ENCODE measurements at regions not wholly inside any gene's neighbourhood (a gene's known extent, or its start where the extent isn't known, plus 50 kb on each side); places are given as distances from the start of the nearest gene placed in this dataset.

- Mint-ChIP-seq H3K27me3 (peaks cover 0 to 23% (median 0%) of the 10 kb centered on the region in 5 donors), H3K9me3 (peaks cover 0 to 9% (median 0%) of the 10 kb centered on the region in 11 donors), H3K27ac (no peak overlapping the region), H3K4me1 (peaks cover 0 to 3% (median 0%) of the 10 kb centered on the region in 7 donors), H3K36me3 (no peaks in the 10 kb centered on the region), H3K4me3 (no peak overlapping the region)
- POLR2A ChIA-PET: no interaction called here
- no peaks in the 10 kb centered on the region for H3K4me1 ChIP-seq (ENCODE audit: control insufficient read depth in 2 of 2, insufficient read depth in 2 of 2, low read length in 2 of 2)
- H3K27me3 ChIP-seq (ENCODE audit: control insufficient read depth in 2 of 2, insufficient read depth in 2 of 2, low read length in 2 of 2): no peaks in the 10 kb centered on the region
- no peaks in the 10 kb centered on the region for H3K9me3 ChIP-seq (ENCODE audit: control insufficient read depth in 2 of 3, low read length in 3 of 3)
- ATAC-seq (no peak), DNase-seq (no peak)
- H3K36me3 ChIP-seq (ENCODE audit: control insufficient read depth in 2 of 3, insufficient read depth in 3 of 3, low read length in 3 of 3): no peaks in the 10 kb centered on the region
- intact Hi-C loops (cut with micrococcal nuclease): no loop called here
- CTCF ChIA-PET: interaction anchor here (0.7 kb wide), 1 partner anchor 190 kb away, joined by 4 read pairs; no protein-coding TSS in a partner anchor
- no peak overlapping the region for H3K4me3 ChIP-seq (ENCODE audit: low read length)
- no peak overlapping the region for H3K27ac ChIP-seq (ENCODE audit: low read depth, low read length)
These were observed 673.1 kb downstream of the DIAPH3 start for GRCh38 chr13:59490651-59491050.

DNA sequence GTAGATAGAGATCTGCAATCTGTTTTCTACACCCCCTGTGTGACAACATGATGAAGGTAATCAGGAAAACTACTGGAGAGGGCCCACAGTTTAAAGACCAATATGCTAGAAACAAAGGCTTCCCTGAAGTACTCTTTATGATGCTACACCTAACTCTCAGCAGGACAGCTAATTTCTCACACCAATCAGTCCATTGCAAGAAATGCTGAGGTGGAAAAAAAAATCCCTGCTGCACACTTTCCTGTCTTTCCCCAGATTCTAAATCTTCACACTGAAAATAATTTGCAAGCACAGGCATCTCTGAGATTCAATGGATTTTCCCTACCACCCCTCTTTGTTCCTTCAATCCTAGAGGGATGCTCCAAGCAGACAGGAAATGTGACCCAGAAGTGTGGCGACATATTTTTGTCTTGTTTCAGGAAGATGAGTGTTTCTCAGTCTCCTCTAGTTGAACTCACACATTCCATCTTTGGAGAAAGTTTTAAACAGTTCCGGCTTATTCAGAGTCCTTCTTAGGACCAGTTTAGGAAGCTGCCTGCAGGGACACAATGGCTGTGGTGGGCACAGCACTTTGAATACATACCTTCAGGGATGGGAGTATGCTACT is 671.6 kb downstream of the DIAPH3 start:
- Mint-ChIP-seq H3K27ac (no peak overlapping the region), H3K9me3 (peaks cover 0 to 6% (median 0%) of the 10 kb centered on the region in 11 donors), H3K36me3 (no peaks in the 10 kb centered on the region), H3K4me3 (no peak overlapping the region), H3K27me3 (peaks cover 0 to 14% (median 0%) of the 10 kb centered on the region in 5 donors), H3K4me1 (peaks cover 0 to 3% (median 0%) of the 10 kb centered on the region in 7 donors)
- ChIA-PET POLR2A (no interaction called here), CTCF (no interaction called here)
- H3K27me3 ChIP-seq (ENCODE audit: control insufficient read depth in 2 of 2, insufficient read depth in 2 of 2, low read length in 2 of 2): no peaks in the 10 kb centered on the region
- H3K4me3 ChIP-seq (ENCODE audit: low read length): no peak overlapping the region
- intact Hi-C loops (cut with micrococcal nuclease): no loop called here
- DNase-seq (no peak), ATAC-seq (no peak)
- no peaks in the 10 kb centered on the region for H3K36me3 ChIP-seq (ENCODE audit: control insufficient read depth in 2 of 3, insufficient read depth in 3 of 3, low read length in 3 of 3)
- H3K27ac ChIP-seq (ENCODE audit: low read depth, low read length): no peak overlapping the region
- H3K4me1 ChIP-seq (ENCODE audit: control insufficient read depth in 2 of 2, insufficient read depth in 2 of 2, low read length in 2 of 2): no peaks in the 10 kb centered on the region
- H3K9me3 ChIP-seq (ENCODE audit: control insufficient read depth in 2 of 3, low read length in 3 of 3): no peaks in the 10 kb centered on the region

- H3K4me3 Mint-ChIP-seq: no peak overlapping the region
- H3K9me3 Mint-ChIP-seq: peaks cover 0 to 4% (median 0%) of the 10 kb centered on the region in 11 donors
- Histone ChIP-seq H3K36me3 (ENCODE audit: control insufficient read depth in 2 of 3, insufficient read depth in 3 of 3, low read length in 3 of 3) (no peaks in the 10 kb centered on the region), H3K4me3 (ENCODE audit: low read length) (no peak overlapping the region), H3K27me3 (ENCODE audit: control insufficient read depth in 2 of 2, insufficient read depth in 2 of 2, low read length in 2 of 2) (no peaks in the 10 kb centered on the region), H3K9me3 (ENCODE audit: control insufficient read depth in 2 of 3, low read length in 3 of 3) (no peaks in the 10 kb centered on the region), H3K27ac (ENCODE audit: low read depth, low read length) (no peak overlapping the region), H3K4me1 (ENCODE audit: control insufficient read depth in 2 of 2, insufficient read depth in 2 of 2, low read length in 2 of 2) (no peaks in the 10 kb centered on the region)
- POLR2A ChIA-PET: no interaction called here
- peaks cover 0 to 6% (median 0%) of the 10 kb centered on the region in 5 donors for H3K27me3 Mint-ChIP-seq
- ATAC-seq: no peak
- no peak overlapping the region for H3K27ac Mint-ChIP-seq
- DNase-seq: no peak
- H3K36me3 Mint-ChIP-seq: no peaks in the 10 kb centered on the region
- intact Hi-C loops (cut with micrococcal nuclease): no loop called here
- CTCF ChIA-PET: no interaction called here
- H3K4me1 Mint-ChIP-seq: peaks cover 0 to 3% (median 0%) of the 10 kb centered on the region in 7 donors
These were observed 670.2 kb downstream of the DIAPH3 start for GRCh38 chr13:59493436-59493965.

DNA sequence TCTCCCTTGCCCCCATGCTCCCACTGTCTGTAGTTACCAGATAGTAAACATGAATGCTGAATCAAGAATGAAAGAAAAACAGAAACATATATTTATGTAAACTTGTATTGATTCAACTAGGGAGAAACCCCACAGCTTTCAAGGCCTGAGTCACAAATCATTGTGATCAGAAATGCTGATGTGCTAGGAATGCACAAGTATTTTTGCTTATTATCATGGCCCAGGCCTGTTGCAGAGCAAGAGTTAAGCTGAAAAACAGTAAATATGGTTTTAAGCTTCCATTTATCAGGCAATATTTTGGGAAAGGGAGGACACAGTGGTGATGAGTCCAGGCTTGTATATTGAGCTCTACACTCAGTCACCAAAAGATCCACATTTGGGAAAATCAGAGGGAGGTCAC is 669.6 kb downstream of the DIAPH3 start:
- no peaks in the 10 kb centered on the region for H3K4me1 ChIP-seq (ENCODE audit: control insufficient read depth in 2 of 2, insufficient read depth in 2 of 2, low read length in 2 of 2)
- no peak overlapping the region for H3K4me3 ChIP-seq (ENCODE audit: low read length)
- H3K4me3 Mint-ChIP-seq: no peak overlapping the region
- ChIA-PET CTCF (interaction anchor here (0.6 kb wide), 1 partner anchor 23 kb away, joined by 5 read pairs; no protein-coding TSS in a partner anchor), POLR2A (no interaction called here)
- H3K27ac ChIP-seq (ENCODE audit: low read depth, low read length): no peak overlapping the region
- H3K27me3 Mint-ChIP-seq: peaks cover 0 to 6% (median 0%) of the 10 kb centered on the region in 5 donors
- peaks cover 0 to 3% (median 0%) of the 10 kb centered on the region in 7 donors for H3K4me1 Mint-ChIP-seq
- intact Hi-C loops (cut with micrococcal nuclease): no loop called here
- H3K36me3 Mint-ChIP-seq: no peaks in the 10 kb centered on the region
- no peak overlapping the region for H3K27ac Mint-ChIP-seq
- DNase-seq (no peak), ATAC-seq (no peak)
- no peaks in the 10 kb centered on the region for H3K9me3 ChIP-seq (ENCODE audit: control insufficient read depth in 2 of 3, low read length in 3 of 3)
- no peaks in the 10 kb centered on the region for H3K27me3 ChIP-seq (ENCODE audit: control insufficient read depth in 2 of 2, insufficient read depth in 2 of 2, low read length in 2 of 2)
- peaks cover 0 to 4% (median 0%) of the 10 kb centered on the region in 11 donors for H3K9me3 Mint-ChIP-seq
- H3K36me3 ChIP-seq (ENCODE audit: control insufficient read depth in 2 of 3, insufficient read depth in 3 of 3, low read length in 3 of 3): no peaks in the 10 kb centered on the region

DNA sequence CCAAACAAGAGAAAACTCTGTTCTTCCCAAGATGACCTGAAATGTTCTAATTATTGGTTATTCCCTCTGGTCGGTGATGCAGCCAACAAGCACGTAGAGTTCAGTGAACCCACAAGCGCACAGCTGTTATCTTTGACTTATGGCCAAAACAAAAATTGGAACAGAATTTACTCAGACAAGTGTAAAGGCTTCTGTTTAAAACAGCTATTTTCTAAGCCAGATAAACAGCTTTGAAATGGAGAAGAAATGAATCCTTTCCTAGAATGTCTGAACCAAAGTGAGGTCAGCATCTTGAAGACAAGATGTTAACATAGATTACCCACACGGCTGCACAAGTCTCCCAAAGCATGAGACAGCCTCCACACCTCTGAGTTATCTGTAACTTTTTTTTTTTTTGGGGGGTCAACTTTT is 669.2 kb downstream of the DIAPH3 start:
- DNase-seq: no peak
- H3K27me3 Mint-ChIP-seq: peaks cover 0 to 6% (median 0%) of the 10 kb centered on the region in 5 donors
- CTCF ChIA-PET: interaction anchor here (0.6 kb wide), 1 partner anchor 23 kb away, joined by 5 read pairs; no protein-coding TSS in a partner anchor
- H3K9me3 ChIP-seq (ENCODE audit: control insufficient read depth in 2 of 3, low read length in 3 of 3): no peaks in the 10 kb centered on the region
- H3K27ac ChIP-seq (ENCODE audit: low read depth, low read length): no peak overlapping the region
- no peak overlapping the region for H3K27ac Mint-ChIP-seq
- intact Hi-C loops (cut with micrococcal nuclease): no loop called here
- no peak overlapping the region for H3K4me3 Mint-ChIP-seq
- no peaks in the 10 kb centered on the region for H3K36me3 ChIP-seq (ENCODE audit: control insufficient read depth in 2 of 3, insufficient read depth in 3 of 3, low read length in 3 of 3)
- no peak for ATAC-seq
- no peak overlapping the region for H3K4me3 ChIP-seq (ENCODE audit: low read length)
- no peaks in the 10 kb centered on the region for H3K27me3 ChIP-seq (ENCODE audit: control insufficient read depth in 2 of 2, insufficient read depth in 2 of 2, low read length in 2 of 2)
- H3K4me1 ChIP-seq (ENCODE audit: control insufficient read depth in 2 of 2, insufficient read depth in 2 of 2, low read length in 2 of 2): no peaks in the 10 kb centered on the region
- POLR2A ChIA-PET: no interaction called here
- no peaks in the 10 kb centered on the region for H3K36me3 Mint-ChIP-seq
- H3K4me1 Mint-ChIP-seq: peaks cover 0 to 3% (median 0%) of the 10 kb centered on the region in 7 donors
- H3K9me3 Mint-ChIP-seq: peaks cover 0 to 4% (median 0%) of the 10 kb centered on the region in 11 donors

GRCh38 chr13:59495299-59495698 is 668.4 kb downstream of the DIAPH3 start:
- POLR2A ChIA-PET: no interaction called here
- Histone ChIP-seq H3K4me1 (ENCODE audit: control insufficient read depth in 2 of 2, insufficient read depth in 2 of 2, low read length in 2 of 2) (no peaks in the 10 kb centered on the region), H3K9me3 (ENCODE audit: control insufficient read depth in 2 of 3, low read length in 3 of 3) (no peaks in the 10 kb centered on the region), H3K27ac (ENCODE audit: low read depth, low read length) (no peak overlapping the region), H3K27me3 (ENCODE audit: control insufficient read depth in 2 of 2, insufficient read depth in 2 of 2, low read length in 2 of 2) (no peaks in the 10 kb centered on the region), H3K36me3 (ENCODE audit: control insufficient read depth in 2 of 3, insufficient read depth in 3 of 3, low read length in 3 of 3) (no peaks in the 10 kb centered on the region), H3K4me3 (ENCODE audit: low read length) (no peak overlapping the region)
- CTCF ChIA-PET: no interaction called here
- ATAC-seq: no peak
- DNase-seq: no peak
- Mint-ChIP-seq H3K9me3 (peaks cover 0 to 4% (median 0%) of the 10 kb centered on the region in 11 donors), H3K4me1 (peaks cover 0 to 3% (median 0%) of the 10 kb centered on the region in 7 donors), H3K27me3 (peaks cover 0 to 6% (median 0%) of the 10 kb centered on the region in 5 donors), H3K27ac (no peak overlapping the region), H3K4me3 (no peak overlapping the region), H3K36me3 (no peaks in the 10 kb centered on the region)
- intact Hi-C loops (cut with micrococcal nuclease): no loop called here
